ENCODE measurements at regions not wholly inside any gene's neighbourhood (a gene's known extent, or its start where the extent isn't known, plus 50 kb on each side); places are given as distances from the start of the nearest gene placed in this dataset.

DNA sequence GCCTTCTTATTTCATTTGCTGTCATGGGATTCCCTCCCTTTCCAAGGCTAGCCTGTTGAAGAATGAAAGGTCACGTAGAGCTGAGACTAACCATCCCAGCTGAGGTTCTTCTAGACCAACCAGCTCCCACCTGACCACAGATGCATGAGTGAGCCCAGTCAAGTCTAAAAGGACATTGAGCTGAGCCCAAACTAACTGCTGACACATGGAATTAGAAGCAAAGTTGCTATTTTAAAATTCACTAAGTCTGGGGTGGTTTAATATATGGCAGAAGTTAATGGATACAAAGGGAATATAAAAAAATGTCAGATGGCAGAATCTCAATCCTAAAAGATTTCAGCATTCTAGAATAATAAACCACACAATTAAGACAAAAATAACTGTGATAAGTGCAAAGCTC lies 118.9 kb upstream of the RASGEF1B start:
- TF ChIP-seq CTCF (IDR thresholded peaks at IDR 0.05), result no peak
- TF ChIP-seq POLR2AphosphoS5 (IDR thresholded peaks at IDR 0.05), result no peak
- TF ChIP-seq POLR2A (IDR thresholded peaks at IDR 0.05; ENCODE audit: low read depth), result no peak
